Neural cell (in vitro differentiated cells): ENCODE measurements at regions not wholly inside any gene's neighbourhood (a gene's known extent, or its start where the extent isn't known, plus 50 kb on each side); places are given as distances from the start of the nearest gene placed in this dataset.

ENCODE experiments used
- H2AFZ ChIP-seq: fragments of 200-600, 300-800 bp; sonication (generic), shearing (Covaris generic); 2 replicates; pipeline ENCODE4 v1.6.0; 2014; ENCODE audit warnings: low read depth, mild to moderate bottlenecking, antibody characterized with exemption, low read length, moderate library complexity
- H3F3A ChIP-seq: fragments of 200-600 bp; shearing (Covaris generic); 2 replicates; pipeline ENCODE4 v1.6.1; 2016; ENCODE audit warnings: mild to moderate bottlenecking, moderate library complexity, mixed read lengths, antibody characterized with exemption, low read length; ENCODE audit not compliant: insufficient read depth, poor library complexity, severe bottlenecking
- H3K27ac ChIP-seq: fragments of 200-600, 300-800 bp; sonication (generic), shearing (Covaris generic); 2 replicates; pipeline ENCODE4 v1.5.1; 2014; ENCODE audit warnings: mild to moderate bottlenecking, low read length, moderate library complexity
- H3K27me3 ChIP-seq: fragments of 300-800, 200-600 bp; sonication (generic), shearing (Covaris generic); 2 replicates; pipeline ENCODE4 v1.6.0; 2014; ENCODE audit warnings: mild to moderate bottlenecking, low read depth, low read length, moderate library complexity; ENCODE audit not compliant: insufficient read depth
- H3K36me3 ChIP-seq: fragments of 300-800, 200-600 bp; sonication (generic), shearing (Covaris generic); 2 replicates; pipeline ENCODE4 v1.5.1; 2014; ENCODE audit warnings: mild to moderate bottlenecking, antibody characterized with exemption, low read length, moderate library complexity; ENCODE audit not compliant: insufficient read depth
- H3K4me2 ChIP-seq: fragments of 300-800, 200-600 bp; sonication (generic), shearing (Covaris generic); 2 replicates; pipeline ENCODE4 v1.6.0; 2014; ENCODE audit warnings: mild to moderate bottlenecking, low read length
- H3K4me3 ChIP-seq: fragments of 300-800, 200-600 bp; sonication (generic), shearing (Covaris generic); 2 replicates; pipeline ENCODE4 v1.5.1; 2014; ENCODE audit warnings: mild to moderate bottlenecking, low read length, moderate library complexity
- H3K79me2 ChIP-seq: fragments of 200-600 bp; shearing (Covaris generic); replicated peaks from 2 replicates; pipeline ENCODE4 v1.6.0; 2014; ENCODE audit warnings: mild to moderate bottlenecking, low read length, moderate library complexity; ENCODE audit not compliant: insufficient read depth
- H3K9ac ChIP-seq: fragments of 300-800, 200-600 bp; sonication (generic), shearing (Covaris generic); 2 replicates; pipeline ENCODE4 v1.6.1; 2016; ENCODE audit warnings: mild to moderate bottlenecking, low read length, mixed read lengths
- H3K9me2 ChIP-seq: fragments of 200-600 bp; shearing (Covaris generic); 2 replicates; pipeline ENCODE4 v1.6.1; 2016; ENCODE audit warnings: mild to moderate bottlenecking, low read length, mixed read lengths; ENCODE audit not compliant: insufficient read depth
- H3K9me3 ChIP-seq: fragments of 200-600, 300-800 bp; sonication (generic), shearing (Covaris generic); 2 replicates; pipeline ENCODE4 v1.6.1; 2016; ENCODE audit warnings: mild to moderate bottlenecking, mixed run types, low read length, moderate library complexity, mixed read lengths
- H4K20me1 ChIP-seq: fragments of 200-600 bp; shearing (Covaris generic); 2 replicates; pipeline ENCODE4 v1.6.1; 2016; ENCODE audit warnings: mild to moderate bottlenecking, mixed run types; ENCODE audit not compliant: insufficient read depth
- EP300 ChIP-seq: fragments of 450-650 bp; conservative IDR thresholded peaks from 2 replicates; pipeline ENCODE4 v1.6.1; 2014; ENCODE audit warnings: antibody characterized with exemption, mild to moderate bottlenecking, moderate library complexity; ENCODE audit not compliant: poor library complexity, severe bottlenecking
- EZH2 ChIP-seq: fragments of 200-600, 300-800 bp; shearing (Covaris generic), sonication (generic); IDR thresholded peaks from 2 replicates; pipeline ENCODE4 v1.6.1; 2014; ENCODE audit warnings: antibody characterized with exemption, low read length, borderline replicate concordance, mild to moderate bottlenecking; ENCODE audit not compliant: insufficient read depth, poor library complexity, severe bottlenecking
- MXI1 ChIP-seq: fragments of 450-650 bp; conservative IDR thresholded peaks from 2 replicates; pipeline ENCODE4 v1.6.1; 2014; ENCODE audit warnings: antibody characterized with exemption, mild to moderate bottlenecking; ENCODE audit not compliant: poor library complexity, severe bottlenecking
- POLR2AphosphoS5 ChIP-seq: IDR thresholded peaks from 2 replicates; pipeline ENCODE4 v1.6.1; 2012
- RAD21 ChIP-seq: fragments of 450-650 bp; conservative IDR thresholded peaks from 2 replicates; pipeline ENCODE4 v1.6.1; 2014; ENCODE audit warnings: antibody characterized with exemption, mild to moderate bottlenecking, moderate library complexity
- SMC3 ChIP-seq: fragments of 450-650 bp; conservative IDR thresholded peaks from 2 replicates; pipeline ENCODE4 v1.6.1; 2014; ENCODE audit warnings: antibody characterized with exemption, mild to moderate bottlenecking, moderate library complexity; ENCODE audit not compliant: poor library complexity
- TAF1 ChIP-seq: IDR thresholded peaks from 2 replicates; pipeline ENCODE4 v1.6.1; 2012; ENCODE audit warnings: low read depth
- TF ChIP-seq, protein P1 (sequence below): IDR thresholded peaks from 2 replicates; pipeline ENCODE4 v1.6.1; 2012; ENCODE audit warnings: borderline replicate concordance
- TF ChIP-seq, protein P2 (sequence below): fragments of 450-650 bp; IDR thresholded peaks from 2 replicates; pipeline ENCODE4 v1.5.1; 2014; ENCODE audit warnings: antibody characterized with exemption, mild to moderate bottlenecking, moderate library complexity; ENCODE audit not compliant: poor library complexity, severe bottlenecking

DNA sequence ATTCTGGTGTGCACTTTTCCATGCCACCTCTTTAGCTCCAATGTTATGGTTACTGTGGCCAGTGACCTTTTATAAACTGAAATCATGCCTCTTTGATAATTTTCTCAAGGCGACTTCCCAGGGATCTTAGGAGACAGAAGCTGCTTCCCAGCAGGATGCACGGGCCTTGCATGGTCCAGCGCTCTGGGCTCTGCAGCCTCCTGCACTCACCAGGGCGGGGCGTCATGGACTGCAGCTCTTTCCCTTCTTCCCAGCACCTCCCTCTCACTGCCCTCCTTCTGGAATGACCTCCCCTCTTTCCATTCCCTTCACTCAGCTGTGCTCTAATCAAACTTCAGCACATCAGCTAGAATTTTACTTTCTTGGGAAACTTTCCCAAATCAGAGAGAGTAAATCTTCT lies 318.3 kb downstream of the IRS2 start:
- no peaks in the 10 kb centered on the region for H3K27me3 ChIP-seq
- no peak overlapping the region for H3K9ac ChIP-seq
- no peaks in the 10 kb centered on the region for H4K20me1 ChIP-seq
- no peak overlapping the region for H3K4me3 ChIP-seq
- no peak overlapping the region for H3K27ac ChIP-seq
- no peaks in the 10 kb centered on the region for H3K9me3 ChIP-seq
- TF ChIP-seq RAD21: no peak
- H3K9me2 ChIP-seq: no peaks in the 10 kb centered on the region
- no peak overlapping the region for H3K4me2 ChIP-seq
- H3K79me2 ChIP-seq: no peaks in the 10 kb centered on the region
- H3K36me3 ChIP-seq: no peaks in the 10 kb centered on the region
- no peaks in the 10 kb centered on the region for H3F3A ChIP-seq
- H2AFZ ChIP-seq: no peak overlapping the region

DNA sequence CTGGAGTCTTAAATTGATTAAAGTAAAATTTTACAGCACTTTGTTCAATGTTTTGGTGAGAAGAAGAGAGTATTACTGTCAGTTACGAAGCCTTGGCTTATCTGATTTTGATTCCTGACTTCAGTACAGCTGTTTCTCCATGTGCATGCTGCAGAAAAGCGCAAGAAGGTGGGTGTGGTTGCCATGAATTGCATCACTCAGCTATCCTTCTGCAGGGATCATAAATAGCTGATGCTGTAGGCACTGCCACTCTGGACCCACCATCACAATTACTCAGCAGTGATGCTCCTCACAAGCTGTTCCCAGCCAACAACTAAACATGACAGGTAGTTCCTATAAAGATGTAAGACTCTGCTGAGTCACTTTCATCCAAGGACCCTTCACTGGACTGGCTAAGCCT lies 321.2 kb downstream of the IRS2 start:
- H3K4me2 ChIP-seq: no peak overlapping the region
- TF ChIP-seq EP300 (no peak), MXI1 (no peak), EZH2 (no peak), POLR2AphosphoS5 (no peak), RAD21 (no peak), TAF1 (no peak), SMC3 (no peak)
- TF ChIP-seq, protein P1, sequence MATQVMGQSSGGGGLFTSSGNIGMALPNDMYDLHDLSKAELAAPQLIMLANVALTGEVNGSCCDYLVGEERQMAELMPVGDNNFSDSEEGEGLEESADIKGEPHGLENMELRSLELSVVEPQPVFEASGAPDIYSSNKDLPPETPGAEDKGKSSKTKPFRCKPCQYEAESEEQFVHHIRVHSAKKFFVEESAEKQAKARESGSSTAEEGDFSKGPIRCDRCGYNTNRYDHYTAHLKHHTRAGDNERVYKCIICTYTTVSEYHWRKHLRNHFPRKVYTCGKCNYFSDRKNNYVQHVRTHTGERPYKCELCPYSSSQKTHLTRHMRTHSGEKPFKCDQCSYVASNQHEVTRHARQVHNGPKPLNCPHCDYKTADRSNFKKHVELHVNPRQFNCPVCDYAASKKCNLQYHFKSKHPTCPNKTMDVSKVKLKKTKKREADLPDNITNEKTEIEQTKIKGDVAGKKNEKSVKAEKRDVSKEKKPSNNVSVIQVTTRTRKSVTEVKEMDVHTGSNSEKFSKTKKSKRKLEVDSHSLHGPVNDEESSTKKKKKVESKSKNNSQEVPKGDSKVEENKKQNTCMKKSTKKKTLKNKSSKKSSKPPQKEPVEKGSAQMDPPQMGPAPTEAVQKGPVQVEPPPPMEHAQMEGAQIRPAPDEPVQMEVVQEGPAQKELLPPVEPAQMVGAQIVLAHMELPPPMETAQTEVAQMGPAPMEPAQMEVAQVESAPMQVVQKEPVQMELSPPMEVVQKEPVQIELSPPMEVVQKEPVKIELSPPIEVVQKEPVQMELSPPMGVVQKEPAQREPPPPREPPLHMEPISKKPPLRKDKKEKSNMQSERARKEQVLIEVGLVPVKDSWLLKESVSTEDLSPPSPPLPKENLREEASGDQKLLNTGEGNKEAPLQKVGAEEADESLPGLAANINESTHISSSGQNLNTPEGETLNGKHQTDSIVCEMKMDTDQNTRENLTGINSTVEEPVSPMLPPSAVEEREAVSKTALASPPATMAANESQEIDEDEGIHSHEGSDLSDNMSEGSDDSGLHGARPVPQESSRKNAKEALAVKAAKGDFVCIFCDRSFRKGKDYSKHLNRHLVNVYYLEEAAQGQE: no peak
- TF ChIP-seq, protein P2, sequence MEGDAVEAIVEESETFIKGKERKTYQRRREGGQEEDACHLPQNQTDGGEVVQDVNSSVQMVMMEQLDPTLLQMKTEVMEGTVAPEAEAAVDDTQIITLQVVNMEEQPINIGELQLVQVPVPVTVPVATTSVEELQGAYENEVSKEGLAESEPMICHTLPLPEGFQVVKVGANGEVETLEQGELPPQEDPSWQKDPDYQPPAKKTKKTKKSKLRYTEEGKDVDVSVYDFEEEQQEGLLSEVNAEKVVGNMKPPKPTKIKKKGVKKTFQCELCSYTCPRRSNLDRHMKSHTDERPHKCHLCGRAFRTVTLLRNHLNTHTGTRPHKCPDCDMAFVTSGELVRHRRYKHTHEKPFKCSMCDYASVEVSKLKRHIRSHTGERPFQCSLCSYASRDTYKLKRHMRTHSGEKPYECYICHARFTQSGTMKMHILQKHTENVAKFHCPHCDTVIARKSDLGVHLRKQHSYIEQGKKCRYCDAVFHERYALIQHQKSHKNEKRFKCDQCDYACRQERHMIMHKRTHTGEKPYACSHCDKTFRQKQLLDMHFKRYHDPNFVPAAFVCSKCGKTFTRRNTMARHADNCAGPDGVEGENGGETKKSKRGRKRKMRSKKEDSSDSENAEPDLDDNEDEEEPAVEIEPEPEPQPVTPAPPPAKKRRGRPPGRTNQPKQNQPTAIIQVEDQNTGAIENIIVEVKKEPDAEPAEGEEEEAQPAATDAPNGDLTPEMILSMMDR: no peak
- H3K79me2 ChIP-seq: no peaks in the 10 kb centered on the region
- no peaks in the 10 kb centered on the region for H4K20me1 ChIP-seq
- no peaks in the 10 kb centered on the region for H3K9me2 ChIP-seq
- H3K27me3 ChIP-seq: no peaks in the 10 kb centered on the region
- no peak overlapping the region for H3K27ac ChIP-seq
- H3F3A ChIP-seq: no peaks in the 10 kb centered on the region
- H3K9me3 ChIP-seq: no peaks in the 10 kb centered on the region
- H3K36me3 ChIP-seq: no peaks in the 10 kb centered on the region
- H3K9ac ChIP-seq: no peak overlapping the region
- no peak overlapping the region for H3K4me3 ChIP-seq
- H2AFZ ChIP-seq: no peak overlapping the region

DNA sequence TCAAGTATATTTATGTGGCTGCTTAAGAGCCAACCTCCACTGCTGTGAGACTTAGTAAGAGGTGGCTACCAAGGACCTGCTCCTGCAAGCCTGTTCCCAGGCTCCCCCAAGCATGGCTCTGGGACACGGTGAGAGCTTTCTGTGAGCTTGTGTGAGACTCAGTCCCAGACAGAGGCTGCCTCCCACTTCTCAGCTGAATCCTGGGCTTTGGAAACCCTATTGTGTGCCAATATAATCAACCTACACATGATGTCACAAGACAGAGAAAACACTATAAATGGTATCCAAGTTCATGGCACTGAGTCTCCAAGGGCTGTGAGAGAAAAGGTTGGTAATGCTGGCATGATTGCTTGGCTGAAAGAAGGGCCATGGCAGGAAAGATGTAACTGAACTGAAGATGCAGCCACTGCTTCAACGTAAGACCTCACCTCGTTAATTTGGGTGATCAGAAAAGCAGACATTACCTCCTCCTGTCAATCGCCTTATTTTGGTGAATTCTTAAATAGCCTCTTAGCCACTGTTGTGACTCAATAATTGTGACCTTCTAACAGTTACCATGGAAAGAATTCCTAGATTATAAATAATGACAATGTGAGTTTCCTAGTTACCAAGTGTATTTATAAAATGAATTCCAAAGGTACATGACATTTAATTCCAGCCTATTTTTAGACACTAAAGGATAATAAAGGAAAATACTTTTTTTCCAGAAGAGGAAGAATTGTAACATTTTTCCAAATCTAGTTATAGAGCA lies 332.0 kb downstream of the IRS2 start:
- H3K9me3 ChIP-seq: no peaks in the 10 kb centered on the region
- no peak overlapping the region for H2AFZ ChIP-seq
- H3K79me2 ChIP-seq: no peaks in the 10 kb centered on the region
- no peak overlapping the region for H3K9ac ChIP-seq
- TF ChIP-seq EZH2: no peak
- TF ChIP-seq TAF1: no peak
- no peak for TF ChIP-seq SMC3
- TF ChIP-seq, protein P1: peak; percentile 65
- TF ChIP-seq EP300: peak; percentile 57
- no peaks in the 10 kb centered on the region for H3K9me2 ChIP-seq
- H3F3A ChIP-seq: no peaks in the 10 kb centered on the region
- H3K36me3 ChIP-seq: no peaks in the 10 kb centered on the region
- no peak overlapping the region for H3K4me3 ChIP-seq
- H4K20me1 ChIP-seq: no peaks in the 10 kb centered on the region
- H3K27ac ChIP-seq: peak overlapping the region; percentile 14
- H3K27me3 ChIP-seq: no peaks in the 10 kb centered on the region
- no peak overlapping the region for H3K4me2 ChIP-seq
